ENCODE measurements at regions not wholly inside any gene's neighbourhood (a gene's known extent, or its start where the extent isn't known, plus 50 kb on each side); places are given as distances from the start of the nearest gene placed in this dataset.

- FAIRE-seq (no peak), DNase-seq (no peak)
- Histone ChIP-seq H3K27me3 (ENCODE audit: control insufficient read depth, insufficient read depth, low read length) (no peaks in the 10 kb centered on the region), H3K9me3 (ENCODE audit: control insufficient read depth in 2 of 3, insufficient read depth in 1 of 3, low read length in 3 of 3) (no peaks in the 10 kb centered on the region), H3K36me3 (ENCODE audit: control insufficient read depth in 2 of 3, insufficient read depth in 3 of 3, low read length in 3 of 3) (no peaks in the 10 kb centered on the region), H3K27ac (ENCODE audit: low read depth in 2 of 2, low read length in 2 of 2) (no peak overlapping the region), H3K4me3 (ENCODE audit: low read length in 3 of 3) (no peak overlapping the region), H3K9ac (ENCODE audit: low read length in 3 of 3) (no peak overlapping the region), H3K4me1 (ENCODE audit: control insufficient read depth in 2 of 3, insufficient read depth in 2 of 3, low read depth in 1 of 3, low read length in 3 of 3) (peaks cover 0 to 16% (median 4%) of the 10 kb centered on the region in 3 donors)
- no peak for TF ChIP-seq CTCF (IDR thresholded peaks at IDR 0.05; ENCODE audit: borderline replicate concordance, extremely low read depth, insufficient read depth)
- intact Hi-C loops (cut with DNase I): no loop called here
Observed at GRCh38 chr9:38342532-38342931, 50.0 kb upstream of the ALDH1B1 start.

GRCh38 chr9:38342096-38342495 is 50.4 kb upstream of the ALDH1B1 start:
- DNase-seq: no peak
- H3K4me1 ChIP-seq (ENCODE audit: control insufficient read depth in 2 of 3, insufficient read depth in 2 of 3, low read depth in 1 of 3, low read length in 3 of 3): peaks cover 0 to 19% (median 4%) of the 10 kb centered on the region in 3 donors
- intact Hi-C loops (cut with DNase I): no loop called here
- H3K9me3 ChIP-seq (ENCODE audit: control insufficient read depth in 2 of 3, insufficient read depth in 1 of 3, low read length in 3 of 3): no peaks in the 10 kb centered on the region
- H3K27ac ChIP-seq (ENCODE audit: low read depth in 2 of 2, low read length in 2 of 2): no peak overlapping the region
- no peaks in the 10 kb centered on the region for H3K27me3 ChIP-seq (ENCODE audit: control insufficient read depth, insufficient read depth, low read length)
- no peak for FAIRE-seq
- no peak for TF ChIP-seq CTCF (IDR thresholded peaks at IDR 0.05; ENCODE audit: borderline replicate concordance, extremely low read depth, insufficient read depth)
- H3K36me3 ChIP-seq (ENCODE audit: control insufficient read depth in 2 of 3, insufficient read depth in 3 of 3, low read length in 3 of 3): no peaks in the 10 kb centered on the region
- no peak overlapping the region for H3K9ac ChIP-seq (ENCODE audit: low read length in 3 of 3)
- H3K4me3 ChIP-seq (ENCODE audit: low read length in 3 of 3): no peak overlapping the region

- TF ChIP-seq CTCF (IDR thresholded peaks at IDR 0.05; ENCODE audit: borderline replicate concordance, extremely low read depth, insufficient read depth): no peak
- intact Hi-C loops (cut with DNase I): no loop called here
- H3K9me3 ChIP-seq (ENCODE audit: control insufficient read depth in 2 of 3, insufficient read depth in 1 of 3, low read length in 3 of 3): no peaks in the 10 kb centered on the region
- FAIRE-seq (no peak), DNase-seq (no peak)
- no peak overlapping the region for H3K9ac ChIP-seq (ENCODE audit: low read length in 3 of 3)
- H3K4me3 ChIP-seq (ENCODE audit: low read length in 3 of 3): no peak overlapping the region
- peaks cover 0 to 21% (median 4%) of the 10 kb centered on the region in 3 donors for H3K4me1 ChIP-seq (ENCODE audit: control insufficient read depth in 2 of 3, insufficient read depth in 2 of 3, low read depth in 1 of 3, low read length in 3 of 3)
- no peaks in the 10 kb centered on the region for H3K36me3 ChIP-seq (ENCODE audit: control insufficient read depth in 2 of 3, insufficient read depth in 3 of 3, low read length in 3 of 3)
- no peaks in the 10 kb centered on the region for H3K27me3 ChIP-seq (ENCODE audit: control insufficient read depth, insufficient read depth, low read length)
- H3K27ac ChIP-seq (ENCODE audit: low read depth in 2 of 2, low read length in 2 of 2): no peak overlapping the region
Observed at GRCh38 chr9:38339496-38339895, 53.0 kb upstream of the ALDH1B1 start.

- intact Hi-C loops (cut with DNase I): no loop called here
- Histone ChIP-seq H3K36me3 (ENCODE audit: control insufficient read depth in 2 of 3, insufficient read depth in 3 of 3, low read length in 3 of 3) (no peaks in the 10 kb centered on the region), H3K4me1 (ENCODE audit: control insufficient read depth in 2 of 3, insufficient read depth in 2 of 3, low read depth in 1 of 3, low read length in 3 of 3) (peaks cover 0 to 21% (median 4%) of the 10 kb centered on the region in 3 donors), H3K9me3 (ENCODE audit: control insufficient read depth in 2 of 3, insufficient read depth in 1 of 3, low read length in 3 of 3) (no peaks in the 10 kb centered on the region), H3K27me3 (ENCODE audit: control insufficient read depth, insufficient read depth, low read length) (no peaks in the 10 kb centered on the region), H3K27ac (ENCODE audit: low read depth in 2 of 2, low read length in 2 of 2) (no peak overlapping the region), H3K4me3 (ENCODE audit: low read length in 3 of 3) (no peak overlapping the region), H3K9ac (ENCODE audit: low read length in 3 of 3) (no peak overlapping the region)
- DNase-seq (no peak), FAIRE-seq (no peak)
- no peak for TF ChIP-seq CTCF (IDR thresholded peaks at IDR 0.05; ENCODE audit: borderline replicate concordance, extremely low read depth, insufficient read depth)
Observed at GRCh38 chr9:38339087-38339486, 53.4 kb upstream of the ALDH1B1 start.
